HCT116 (cell line): ENCODE measurements at regions not wholly inside any gene's neighbourhood (a gene's known extent, or its start where the extent isn't known, plus 50 kb on each side); places are given as distances from the start of the nearest gene placed in this dataset.

ENCODE experiments used
- ATAC-seq: fragments of 200-7000 bp; cut with Tn5 transposase; 2 replicates; pipeline ENCODE4 v1.9.1; 2020; ENCODE audit warnings: mild to moderate bottlenecking, moderate library complexity
- BruUV-seq: library from RNA; stranded (reverse); fragments of 400-500 nt; replicated peaks from 2 replicates; lab custom pipeline; 2021; lab: Mats Ljungman, UMichigan
- CTCF ChIA-PET: fragments of 300-600 bp; sonication (Branson Sonifier 250); formaldehyde crosslinking; loops from one replicate; lab custom pipeline; 2021; ENCODE audit warnings: antibody characterized with exemption; lab: Charles Lee
- POLR2A ChIA-PET: fragments of 300-600, 350-600 bp; sonication (Branson Sonifier 250); formaldehyde crosslinking; loops from one replicate; lab custom pipeline; 2021; ENCODE audit warnings: antibody characterized with exemption; lab: Charles Lee
- RAD21 ChIA-PET, 2 experiments: fragments of 300-600 bp; sonication (Branson Sonifier 250); formaldehyde crosslinking; loops; one replicate each; lab custom pipeline; 2023; ENCODE audit warnings: low total read pairs in 2 of 2; ENCODE audit not compliant: uncharacterized antibody in 2 of 2, unreplicated experiment in 2 of 2, low non-redundant PET in 1 of 2; lab: Charles Lee
- DNase-seq: peaks from one replicate; pipeline ENCODE4 v3.0.0-alpha.2; 2010; ENCODE audit warnings: low read depth, low spot score
- H2AFZ ChIP-seq: fragments of 200-600 bp; shearing (Covaris generic), sonication (generic); 2 replicates; pipeline ENCODE4 v1.6.1; 2017; ENCODE audit warnings: low read depth, mixed run types, mixed read lengths, antibody characterized with exemption, low read length; ENCODE audit not compliant: poor library complexity, severe bottlenecking
- H3K27ac ChIP-seq: 2 replicates; pipeline ENCODE4 v1.5.1; 2012; ENCODE audit warnings: low read depth, low read length
- H3K27me3 ChIP-seq: fragments of 200-600 bp; sonication (generic); 2 replicates; pipeline ENCODE4 v1.6.1; 2016; ENCODE audit warnings: mixed run types, low read length, mixed read lengths; ENCODE audit not compliant: insufficient read depth
- H3K36me3 ChIP-seq, 2 experiments: fragments of 200-500 bp in 1 of 2; fragments of 200-600 bp in 1 of 2; sonication (Bioruptor generic) in 1 of 2; sonication (generic) in 1 of 2; 2 replicates each; pipeline versions ENCODE4 v1.5.1 to v1.6.1; 2014 to 2016; ENCODE audit warnings: low read length in 2 of 2, inconsistent platforms in 1 of 2, mixed read lengths in 1 of 2, mixed run types in 1 of 2; ENCODE audit not compliant: insufficient read depth in 2 of 2, control insufficient read depth in 1 of 2
- H3K4me1 ChIP-seq, 2 experiments: fragments of 200-600 bp in 1 of 2; sonication (generic) in 1 of 2; 2 replicates each; pipeline versions ENCODE4 v1.5.1 to v1.6.1; 2012 to 2017; ENCODE audit warnings: low read length in 2 of 2, inconsistent platforms in 1 of 2, mild to moderate bottlenecking in 1 of 2, mixed read lengths in 1 of 2, mixed run types in 1 of 2, moderate library complexity in 1 of 2; ENCODE audit not compliant: insufficient read depth in 2 of 2, control insufficient read depth in 1 of 2
- H3K4me2 ChIP-seq: fragments of 200-600 bp; sonication (generic); 2 replicates; pipeline ENCODE4 v1.6.1; 2017; ENCODE audit warnings: mixed run types, low read length, mixed read lengths
- H3K4me3 ChIP-seq, 2 experiments: fragments of 200-600 bp in 1 of 2; sonication (generic) in 1 of 2; replicated peaks in 1 of 2; 2 replicates each; pipeline ENCODE4 v1.5.1; 2011 to 2016; ENCODE audit warnings: low read length in 2 of 2, control low read depth in 1 of 2, low read depth in 1 of 2, mild to moderate bottlenecking in 1 of 2, mixed read lengths in 1 of 2, mixed run types in 1 of 2
- H3K79me2 ChIP-seq: fragments of 200-600 bp; sonication (generic); 2 replicates; pipeline ENCODE4 v1.6.1; 2017; ENCODE audit warnings: mild to moderate bottlenecking, mixed run types, low read length, moderate library complexity, mixed read lengths; ENCODE audit not compliant: insufficient read depth
- H3K9ac ChIP-seq: fragments of 200-600 bp; sonication (generic); 2 replicates; pipeline ENCODE4 v1.6.1; 2016; ENCODE audit warnings: low read length, mixed read lengths
- H3K9me2 ChIP-seq: fragments of 200-600 bp; sonication (generic), shearing (Covaris generic); 2 replicates; pipeline ENCODE4 v1.6.1; 2017; ENCODE audit warnings: mixed run types, mild to moderate bottlenecking, moderate library complexity; ENCODE audit not compliant: insufficient read depth
- H3K9me3 ChIP-seq, 2 experiments: fragments of 200-500 bp in 1 of 2; fragments of 200-600 bp in 1 of 2; sonication (Bioruptor generic) in 1 of 2; sonication (generic) in 1 of 2; 2 replicates each; pipeline ENCODE4 v1.6.1; 2014 to 2017; ENCODE audit warnings: low read length in 2 of 2, mixed read lengths in 2 of 2, inconsistent platforms in 1 of 2, low read depth in 1 of 2, mild to moderate bottlenecking in 1 of 2, mixed run types in 1 of 2, moderate library complexity in 1 of 2; ENCODE audit not compliant: control insufficient read depth in 1 of 2, insufficient read depth in 1 of 2
- H4K20me1 ChIP-seq: fragments of 200-600 bp; sonication (generic), shearing (Covaris generic); 2 replicates; pipeline ENCODE4 v1.6.1; 2017; ENCODE audit warnings: mixed run types, mild to moderate bottlenecking, moderate library complexity; ENCODE audit not compliant: insufficient read depth
- CBX3 ChIP-seq: IDR thresholded peaks from 2 replicates; pipeline ENCODE4 v1.6.1; 2012; ENCODE audit warnings: low read depth
- CEBPB ChIP-seq: IDR thresholded peaks from 2 replicates; pipeline ENCODE4 v1.6.1; 2012; ENCODE audit warnings: low read depth
- ELF1 ChIP-seq: IDR thresholded peaks from 2 replicates; pipeline ENCODE4 v1.6.1; 2012; ENCODE audit warnings: low read depth, borderline replicate concordance
- EZH2 ChIP-seq: fragments of 200-600 bp; sonication (generic); IDR thresholded peaks from 2 replicates; pipeline ENCODE4 v1.6.1; 2017; ENCODE audit warnings: antibody characterized with exemption, mixed run types
- EZH2phosphoT487 ChIP-seq: fragments of 200-600 bp; IDR thresholded peaks from 2 replicates; pipeline ENCODE4 v1.6.1; 2018; ENCODE audit warnings: antibody characterized with exemption, borderline replicate concordance
- POLR2A ChIP-seq: IDR thresholded peaks from 2 replicates; pipeline ENCODE4 v1.7.0; 2011; ENCODE audit warnings: borderline replicate concordance; ENCODE audit not compliant: insufficient read depth, insufficient read length; ENCODE audit errors: extremely low read depth
- POLR2AphosphoS5 ChIP-seq: IDR thresholded peaks from 2 replicates; pipeline ENCODE4 v1.6.1; 2011; ENCODE audit warnings: mild to moderate bottlenecking, low read depth, low read length, moderate library complexity
- RAD21 ChIP-seq: IDR thresholded peaks from 2 replicates; pipeline ENCODE4 v1.6.1; 2012; ENCODE audit warnings: low read depth, mild to moderate bottlenecking
- SP1 ChIP-seq: IDR thresholded peaks from 2 replicates; pipeline ENCODE4 v1.6.1; 2012; ENCODE audit warnings: low read depth
- SRF ChIP-seq: IDR thresholded peaks from 2 replicates; pipeline ENCODE4 v1.6.1; 2012; ENCODE audit warnings: low read depth
- TCF7L2 ChIP-seq: IDR thresholded peaks from 2 replicates; pipeline ENCODE4 v1.7.0; 2011; ENCODE audit warnings: borderline replicate concordance, inconsistent platforms; ENCODE audit not compliant: insufficient read depth, insufficient read length; ENCODE audit errors: extremely low read depth
- YY1 ChIP-seq: IDR thresholded peaks from 2 replicates; pipeline ENCODE4 v1.6.1; 2011; ENCODE audit warnings: low read length, low read depth, moderate library complexity, mild to moderate bottlenecking; ENCODE audit not compliant: insufficient replicate concordance; ENCODE audit errors: extremely low read depth
- ZFX ChIP-seq: fragments of 450-650 bp; IDR thresholded peaks from 2 replicates; pipeline ENCODE4 v1.6.1; 2017
- ZNF274 ChIP-seq: fragments of 200-500 bp; sonication (Bioruptor generic); IDR thresholded peaks from 2 replicates; pipeline ENCODE4 v1.6.1; 2014; ENCODE audit warnings: mild to moderate bottlenecking, low read depth, low read length, inconsistent platforms
- intact Hi-C: fragments of 100-400 bp; cut with micrococcal nuclease; formaldehyde crosslinking; loops from 2 replicates; pipeline ENCODE4 v1.10.0; 2022
- TF ChIP-seq, protein P1 (sequence below): IDR thresholded peaks from 2 replicates; pipeline ENCODE4 v1.6.1; 2012; ENCODE audit warnings: low read depth
- TF ChIP-seq, protein P2 (sequence below): IDR thresholded peaks from 2 replicates; pipeline ENCODE4 v1.6.1; 2012
- TF ChIP-seq, protein P3 (sequence below): IDR thresholded peaks from 2 replicates; pipeline ENCODE4 v1.6.1; 2012
- TF ChIP-seq, protein P4 (sequence below), 3 experiments: fragments of 200-600 bp in 1 of 3; sonication (generic) in 1 of 3; IDR thresholded peaks in 2 of 3; conservative IDR thresholded peaks in 1 of 3; 2 replicates each; pipeline ENCODE4 v1.5.1; 2012 to 2017; ENCODE audit warnings: low read depth in 2 of 3, low read length in 2 of 3, antibody characterized with exemption in 1 of 3, borderline replicate concordance in 1 of 3, control low read depth in 1 of 3, mild to moderate bottlenecking in 1 of 3, mixed read lengths in 1 of 3, mixed run types in 1 of 3, moderate library complexity in 1 of 3; ENCODE audit not compliant: insufficient read depth in 1 of 3

DNA sequence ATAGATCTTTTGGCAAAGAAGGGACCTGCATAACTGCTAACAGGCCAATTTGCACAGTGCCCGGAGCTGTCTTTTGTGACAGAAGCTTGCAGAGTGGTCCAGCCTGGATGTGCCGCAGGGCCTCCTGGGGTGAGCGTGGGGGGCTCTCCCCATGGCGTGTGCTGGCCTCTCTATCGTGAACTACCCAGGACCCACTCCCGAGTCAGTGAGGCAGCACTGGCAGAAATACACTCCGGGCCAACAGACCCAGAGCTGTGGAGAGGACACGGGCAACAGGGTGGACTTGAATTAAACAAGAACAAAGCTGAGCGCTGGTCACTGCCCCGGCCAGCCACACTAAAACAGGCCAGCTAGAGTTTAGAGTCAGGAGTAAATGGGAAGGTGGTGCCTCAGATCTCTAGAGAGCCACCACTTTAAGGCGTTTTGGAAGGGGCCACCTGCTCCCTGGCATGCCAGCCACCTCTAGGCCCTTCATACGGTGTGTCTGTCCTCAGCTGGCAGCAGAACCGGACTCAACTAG is 152.1 kb downstream of the KLF13 start:
- Histone ChIP-seq H3K36me3 (no peaks in the 10 kb centered on the region), H3K79me2 (no peaks in the 10 kb centered on the region), H3K4me3 (no peak overlapping the region), H3K4me2 (no peak overlapping the region), H3K4me1 (no peaks in the 10 kb centered on the region), H3K9ac (no peak overlapping the region), H3K9me2 (no peaks in the 10 kb centered on the region), H3K9me3 (no peaks in the 10 kb centered on the region), H2AFZ (no peak overlapping the region), H3K27me3 (no peaks in the 10 kb centered on the region), H4K20me1 (no peaks in the 10 kb centered on the region), H3K27ac (no peak overlapping the region)
- intact Hi-C loops, result no loop called here
- ChIA-PET RAD21 (no interaction called here), CTCF (interaction anchor here (2.0 kb wide), 1 partner anchor 10 kb away, joined by 12 read pairs; no protein-coding TSS in a partner anchor), POLR2A (no interaction called here)
- TF ChIP-seq, protein P1, sequence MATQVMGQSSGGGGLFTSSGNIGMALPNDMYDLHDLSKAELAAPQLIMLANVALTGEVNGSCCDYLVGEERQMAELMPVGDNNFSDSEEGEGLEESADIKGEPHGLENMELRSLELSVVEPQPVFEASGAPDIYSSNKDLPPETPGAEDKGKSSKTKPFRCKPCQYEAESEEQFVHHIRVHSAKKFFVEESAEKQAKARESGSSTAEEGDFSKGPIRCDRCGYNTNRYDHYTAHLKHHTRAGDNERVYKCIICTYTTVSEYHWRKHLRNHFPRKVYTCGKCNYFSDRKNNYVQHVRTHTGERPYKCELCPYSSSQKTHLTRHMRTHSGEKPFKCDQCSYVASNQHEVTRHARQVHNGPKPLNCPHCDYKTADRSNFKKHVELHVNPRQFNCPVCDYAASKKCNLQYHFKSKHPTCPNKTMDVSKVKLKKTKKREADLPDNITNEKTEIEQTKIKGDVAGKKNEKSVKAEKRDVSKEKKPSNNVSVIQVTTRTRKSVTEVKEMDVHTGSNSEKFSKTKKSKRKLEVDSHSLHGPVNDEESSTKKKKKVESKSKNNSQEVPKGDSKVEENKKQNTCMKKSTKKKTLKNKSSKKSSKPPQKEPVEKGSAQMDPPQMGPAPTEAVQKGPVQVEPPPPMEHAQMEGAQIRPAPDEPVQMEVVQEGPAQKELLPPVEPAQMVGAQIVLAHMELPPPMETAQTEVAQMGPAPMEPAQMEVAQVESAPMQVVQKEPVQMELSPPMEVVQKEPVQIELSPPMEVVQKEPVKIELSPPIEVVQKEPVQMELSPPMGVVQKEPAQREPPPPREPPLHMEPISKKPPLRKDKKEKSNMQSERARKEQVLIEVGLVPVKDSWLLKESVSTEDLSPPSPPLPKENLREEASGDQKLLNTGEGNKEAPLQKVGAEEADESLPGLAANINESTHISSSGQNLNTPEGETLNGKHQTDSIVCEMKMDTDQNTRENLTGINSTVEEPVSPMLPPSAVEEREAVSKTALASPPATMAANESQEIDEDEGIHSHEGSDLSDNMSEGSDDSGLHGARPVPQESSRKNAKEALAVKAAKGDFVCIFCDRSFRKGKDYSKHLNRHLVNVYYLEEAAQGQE, result no peak
- TF ChIP-seq, protein P2, sequence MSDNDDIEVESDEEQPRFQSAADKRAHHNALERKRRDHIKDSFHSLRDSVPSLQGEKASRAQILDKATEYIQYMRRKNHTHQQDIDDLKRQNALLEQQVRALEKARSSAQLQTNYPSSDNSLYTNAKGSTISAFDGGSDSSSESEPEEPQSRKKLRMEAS, result no peak
- TF ChIP-seq CEBPB (no peak), RAD21 (no peak), ZNF274 (no peak), EZH2phosphoT487 (no peak), POLR2AphosphoS5 (no peak), TCF7L2 (no peak), YY1 (no peak), EZH2 (no peak), SP1 (no peak), SRF (no peak), POLR2A (no peak), ZFX (no peak), ELF1 (no peak), CBX3 (no peak)
- TF ChIP-seq, protein P3, sequence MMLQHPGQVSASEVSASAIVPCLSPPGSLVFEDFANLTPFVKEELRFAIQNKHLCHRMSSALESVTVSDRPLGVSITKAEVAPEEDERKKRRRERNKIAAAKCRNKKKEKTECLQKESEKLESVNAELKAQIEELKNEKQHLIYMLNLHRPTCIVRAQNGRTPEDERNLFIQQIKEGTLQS, result no peak
- TF ChIP-seq, protein P4, sequence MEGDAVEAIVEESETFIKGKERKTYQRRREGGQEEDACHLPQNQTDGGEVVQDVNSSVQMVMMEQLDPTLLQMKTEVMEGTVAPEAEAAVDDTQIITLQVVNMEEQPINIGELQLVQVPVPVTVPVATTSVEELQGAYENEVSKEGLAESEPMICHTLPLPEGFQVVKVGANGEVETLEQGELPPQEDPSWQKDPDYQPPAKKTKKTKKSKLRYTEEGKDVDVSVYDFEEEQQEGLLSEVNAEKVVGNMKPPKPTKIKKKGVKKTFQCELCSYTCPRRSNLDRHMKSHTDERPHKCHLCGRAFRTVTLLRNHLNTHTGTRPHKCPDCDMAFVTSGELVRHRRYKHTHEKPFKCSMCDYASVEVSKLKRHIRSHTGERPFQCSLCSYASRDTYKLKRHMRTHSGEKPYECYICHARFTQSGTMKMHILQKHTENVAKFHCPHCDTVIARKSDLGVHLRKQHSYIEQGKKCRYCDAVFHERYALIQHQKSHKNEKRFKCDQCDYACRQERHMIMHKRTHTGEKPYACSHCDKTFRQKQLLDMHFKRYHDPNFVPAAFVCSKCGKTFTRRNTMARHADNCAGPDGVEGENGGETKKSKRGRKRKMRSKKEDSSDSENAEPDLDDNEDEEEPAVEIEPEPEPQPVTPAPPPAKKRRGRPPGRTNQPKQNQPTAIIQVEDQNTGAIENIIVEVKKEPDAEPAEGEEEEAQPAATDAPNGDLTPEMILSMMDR (IDR thresholded peaks at IDR 0.05 in 2 of 3, conservative IDR thresholded peaks at IDR 0.05 in 1 of 3; ENCODE audit: borderline replicate concordance in 1 of 3, insufficient read depth in 1 of 3, low read depth in 2 of 3, low read length in 2 of 3), result no peak
- DNase-seq (no peak), ATAC-seq (no peak)
- BruUV-seq, result no TSS peak
